ENCODE measurements at regions not wholly inside any gene's neighbourhood (a gene's known extent, or its start where the extent isn't known, plus 50 kb on each side); places are given as distances from the start of the nearest gene placed in this dataset.

- H3K27ac ChIP-seq: no peak overlapping the region
- TF ChIP-seq ZFX (IDR thresholded peaks at IDR 0.05; ENCODE audit: borderline replicate concordance) (no peak), CTCF (IDR thresholded peaks at IDR 0.05) (no peak)
Observed at GRCh38 chr5:159708090-159708489, 208.2 kb upstream of the ADRA1B start.

DNA sequence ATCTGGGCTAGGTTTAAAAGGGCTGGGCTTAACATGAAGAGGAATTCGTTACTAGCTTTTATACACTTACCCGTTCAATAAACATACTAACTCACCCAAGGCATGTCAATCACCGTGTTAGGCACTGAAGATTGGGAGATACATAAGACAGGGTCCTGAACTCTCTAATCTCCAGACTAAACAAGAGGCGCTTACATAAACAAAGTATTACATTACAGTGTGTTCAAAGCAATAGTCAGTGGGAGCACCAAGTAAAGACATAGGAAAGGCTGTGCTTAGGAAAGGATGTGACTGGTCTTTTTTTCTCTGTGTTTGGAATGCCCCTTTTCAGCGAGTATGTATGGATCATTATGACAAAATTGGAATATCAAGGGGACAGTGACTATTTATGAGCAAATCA lies 203.6 kb upstream of the ADRA1B start:
- no peak for TF ChIP-seq ZFX (IDR thresholded peaks at IDR 0.05; ENCODE audit: borderline replicate concordance)
- no peak for TF ChIP-seq CTCF (IDR thresholded peaks at IDR 0.05)
- no peak overlapping the region for H3K27ac ChIP-seq

GRCh38 chr5:159713254-159713653 lies 203.0 kb upstream of the ADRA1B start:
- H3K27ac ChIP-seq: no peak overlapping the region
- TF ChIP-seq CTCF (IDR thresholded peaks at IDR 0.05) (no peak), ZFX (IDR thresholded peaks at IDR 0.05; ENCODE audit: borderline replicate concordance) (no peak)

DNA sequence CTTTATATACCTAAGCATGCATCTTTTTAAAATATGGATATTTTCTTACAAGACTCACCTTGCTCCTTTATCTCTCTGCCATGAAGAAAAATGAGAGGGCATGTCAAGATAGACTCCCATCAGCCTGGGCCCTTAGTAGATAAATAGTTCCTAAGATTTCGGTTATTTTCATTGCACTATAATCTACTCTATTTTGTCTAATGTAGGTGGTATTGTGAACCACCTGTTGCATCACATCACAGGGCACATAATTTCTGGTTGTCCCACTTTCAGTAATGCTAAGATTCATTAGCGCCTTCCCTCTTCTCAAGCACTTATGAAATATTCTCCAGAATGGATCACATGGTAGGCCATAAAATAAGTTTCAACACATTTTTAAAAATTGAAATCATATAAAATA lies 202.5 kb upstream of the ADRA1B start:
- no peak overlapping the region for H3K27ac ChIP-seq
- TF ChIP-seq ZFX (IDR thresholded peaks at IDR 0.05; ENCODE audit: borderline replicate concordance): no peak
- TF ChIP-seq CTCF (IDR thresholded peaks at IDR 0.05): no peak

GRCh38 chr5:159725475-159725874 lies 190.8 kb upstream of the ADRA1B start:
- no peak for TF ChIP-seq CTCF (IDR thresholded peaks at IDR 0.05)
- no peak for TF ChIP-seq ZFX (IDR thresholded peaks at IDR 0.05; ENCODE audit: borderline replicate concordance)
- H3K27ac ChIP-seq: no peak overlapping the region

DNA sequence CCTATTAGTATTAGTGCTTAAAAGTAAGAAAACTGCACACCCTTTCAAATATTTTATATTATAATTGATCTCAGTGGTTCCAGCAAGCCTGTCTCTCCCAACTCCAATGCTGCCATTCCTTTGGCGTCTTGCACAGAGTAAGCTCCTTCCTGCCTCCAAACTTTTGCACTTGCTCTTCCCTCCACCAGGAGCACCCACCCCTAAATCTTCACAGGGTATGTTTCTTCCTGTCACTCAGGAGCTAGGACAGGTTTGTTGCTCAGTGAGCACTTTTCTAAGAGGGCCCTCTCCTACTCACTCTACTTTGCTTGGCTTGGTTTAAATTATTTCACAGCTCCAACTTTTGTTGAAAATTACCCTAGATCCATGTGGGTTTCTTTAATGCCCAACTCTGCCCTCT lies 189.1 kb upstream of the ADRA1B start:
- no peak for TF ChIP-seq ZFX (IDR thresholded peaks at IDR 0.05; ENCODE audit: borderline replicate concordance)
- no peak for TF ChIP-seq CTCF (IDR thresholded peaks at IDR 0.05)
- H3K27ac ChIP-seq: no peak overlapping the region

GRCh38 chr5:159730285-159730684 lies 186.0 kb upstream of the ADRA1B start:
- no peak overlapping the region for H3K27ac ChIP-seq
- TF ChIP-seq CTCF (IDR thresholded peaks at IDR 0.05): no peak
- no peak for TF ChIP-seq ZFX (IDR thresholded peaks at IDR 0.05; ENCODE audit: borderline replicate concordance)
